PC-3 (cell line): ENCODE measurements at regions not wholly inside any gene's neighbourhood (a gene's known extent, or its start where the extent isn't known, plus 50 kb on each side); places are given as distances from the start of the nearest gene placed in this dataset.
A peak's percentile ranks its signal among the peaks of the same experiment; 100 is the strongest.

Experiments used
- CTCF ChIP-seq: fragments of 300-600 bp; sonication (generic); conservative IDR thresholded peaks from 2 replicates; pipeline ENCODE4 v1.5.1; 2017; ENCODE audit warnings: antibody characterized with exemption, low read depth, mild to moderate bottlenecking, low read length
- EZH2 ChIP-seq: fragments of 300-600 bp; sonication (generic); IDR thresholded peaks from one replicate; pipeline ENCODE4 v1.6.1; 2017; ENCODE audit warnings: antibody characterized with exemption, mild to moderate bottlenecking, low read length; ENCODE audit not compliant: unreplicated experiment
- EZH2phosphoT487 ChIP-seq: fragments of 300-600 bp; sonication (generic); IDR thresholded peaks from 2 replicates; pipeline ENCODE4 v1.6.1; 2018; ENCODE audit warnings: mild to moderate bottlenecking, antibody characterized with exemption, low read length, borderline replicate concordance

DNA sequence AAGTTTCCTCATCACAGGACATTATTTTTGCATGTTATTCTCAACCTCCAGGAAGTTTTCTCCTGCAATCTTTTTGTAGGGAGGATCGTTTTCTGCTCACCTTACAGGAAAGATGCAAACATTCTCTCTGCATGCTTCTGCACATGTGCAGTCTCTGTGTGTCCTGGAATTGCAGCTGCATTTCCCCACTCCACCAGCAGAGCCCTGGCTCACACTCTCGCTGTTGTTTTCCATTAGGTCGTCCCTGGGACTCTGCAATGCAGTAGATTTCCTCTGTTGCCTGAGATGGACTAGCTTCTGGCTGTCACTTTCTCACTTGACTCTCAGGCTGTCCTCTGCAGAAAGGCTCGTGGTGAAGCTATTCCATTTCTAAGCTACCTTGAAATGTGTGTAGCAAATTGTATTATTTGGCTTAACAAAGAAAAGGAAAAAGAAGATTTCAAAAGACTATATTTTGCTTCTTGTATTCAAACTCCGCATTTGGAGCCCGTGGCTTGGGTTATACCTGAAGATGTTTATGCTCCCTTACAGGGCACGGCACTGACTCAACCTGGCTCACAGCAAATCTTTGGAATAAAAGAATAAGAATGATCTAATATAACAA is 346.7 kb downstream of the RAD51AP2 start:
- 0 out of 2 replicates have a peak, but pooled peaks have one; percentile 30 for TF ChIP-seq CTCF
- no peak for TF ChIP-seq EZH2
- no peak for TF ChIP-seq EZH2phosphoT487
